HG02610 (cell line): ENCODE measurements at regions not wholly inside any gene's neighbourhood (a gene's known extent, or its start where the extent isn't known, plus 50 kb on each side); places are given as distances from the start of the nearest gene placed in this dataset.
"Not testable (repeated sequence)": the region's sequence is repeated elsewhere in the genome, so short reads cannot be mapped to it uniquely, and the experiment has no call there.

Experiments
- ATAC-seq: cut with Tn5 transposase; IDR thresholded peaks from one replicate; pipeline ENCODE4 v1.9.1; 2021; ENCODE audit warnings: mild to moderate bottlenecking, moderate library complexity; ENCODE audit not compliant: unreplicated experiment

- not testable (repeated sequence) for ATAC-seq
Measured at GRCh38 chr20:25989686-25990085, 293.0 kb upstream of the ZNF337 start.

- no peak for ATAC-seq
Measured at GRCh38 chr20:25989196-25989595, 292.5 kb upstream of the ZNF337 start.

GRCh38 chr20:25987928-25988560 is 291.4 kb upstream of the ZNF337 start:
- ATAC-seq = not testable (repeated sequence)

- ATAC-seq = peak; percentile 86
Measured at GRCh38 chr20:25987073-25987927, 290.6 kb upstream of the ZNF337 start.

- no peak for ATAC-seq
Measured at GRCh38 chr20:25985597-25985996, 288.9 kb upstream of the ZNF337 start.

GRCh38 chr20:25984933-25985332 is 288.3 kb upstream of the ZNF337 start:
- ATAC-seq = no peak

- not testable (repeated sequence) for ATAC-seq
Measured at GRCh38 chr20:25982701-25983100, 286.0 kb upstream of the ZNF337 start.

GRCh38 chr20:25978450-25979190 is 282.0 kb upstream of the ZNF337 start:
- ATAC-seq = not testable (repeated sequence)

- ATAC-seq = not testable (repeated sequence)
Measured at GRCh38 chr20:25975816-25976215, 279.2 kb upstream of the ZNF337 start.

GRCh38 chr20:25965203-25965602 is 268.6 kb upstream of the ZNF337 start:
- ATAC-seq = not testable (repeated sequence)

- ATAC-seq = not testable (repeated sequence)
Measured at GRCh38 chr20:25953876-25954275, 257.2 kb upstream of the ZNF337 start.

- not testable (repeated sequence) for ATAC-seq
Measured at GRCh38 chr20:25935230-25935629, 238.6 kb upstream of the ZNF337 start.

GRCh38 chr20:25932806-25933205 is 236.2 kb upstream of the ZNF337 start:
- ATAC-seq = not testable (repeated sequence)

- not testable (repeated sequence) for ATAC-seq
Measured at GRCh38 chr20:25932170-25932569, 235.5 kb upstream of the ZNF337 start.

- not testable (repeated sequence) for ATAC-seq
Measured at GRCh38 chr20:25902321-25902720, 205.7 kb upstream of the ZNF337 start.

- ATAC-seq = not testable (repeated sequence)
Measured at GRCh38 chr20:25898663-25899062, 202.0 kb upstream of the ZNF337 start.

- not testable (repeated sequence) for ATAC-seq
Measured at GRCh38 chr20:25879096-25879495, 182.4 kb upstream of the ZNF337 start.

- ATAC-seq = not testable (repeated sequence)
Measured at GRCh38 chr20:25868650-25868979, 172.0 kb upstream of the ZNF337 start.

GRCh38 chr20:25867776-25868649 is 171.4 kb upstream of the ZNF337 start:
- peak; percentile 62 for ATAC-seq

- ATAC-seq = not testable (repeated sequence)
Measured at GRCh38 chr20:25867015-25867775, 170.5 kb upstream of the ZNF337 start.
